ENCODE measurements at regions not wholly inside any gene's neighbourhood (a gene's known extent, or its start where the extent isn't known, plus 50 kb on each side); places are given as distances from the start of the nearest gene placed in this dataset.

- DNase-seq: peak; percentile 53
These were observed 57.0 kb upstream of the TARBP1 start for GRCh38 chr1:234535763-234536515.

GRCh38 chr1:234535218-234535617 is 56.2 kb upstream of the TARBP1 start:
- DNase-seq: no peak

GRCh38 chr1:234533975-234534876 is 55.2 kb upstream of the TARBP1 start:
- DNase-seq: peak; percentile 99

GRCh38 chr1:234533034-234533891 is 54.3 kb upstream of the TARBP1 start:
- DNase-seq: peak; percentile 89

DNA sequence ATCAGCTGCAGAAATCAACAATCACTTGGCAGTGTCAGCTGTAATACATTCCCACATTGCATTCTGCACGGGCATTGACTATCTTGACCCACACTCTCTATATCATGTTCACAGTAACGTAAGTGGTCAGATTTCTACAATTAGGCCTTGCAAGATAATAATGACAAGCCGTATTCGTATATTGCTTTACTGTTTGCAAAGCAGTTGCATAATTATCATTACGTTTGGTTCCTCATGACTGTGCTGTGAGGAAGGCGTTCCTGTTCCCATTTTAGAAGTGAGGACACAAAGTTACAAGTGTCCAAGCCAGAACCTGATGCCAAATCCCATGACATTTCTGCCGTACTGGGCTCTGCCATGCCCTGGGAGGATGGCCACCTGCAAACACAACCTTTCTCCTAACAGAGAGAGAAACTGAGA is 53.5 kb upstream of the TARBP1 start:
- no peak for DNase-seq

DNA sequence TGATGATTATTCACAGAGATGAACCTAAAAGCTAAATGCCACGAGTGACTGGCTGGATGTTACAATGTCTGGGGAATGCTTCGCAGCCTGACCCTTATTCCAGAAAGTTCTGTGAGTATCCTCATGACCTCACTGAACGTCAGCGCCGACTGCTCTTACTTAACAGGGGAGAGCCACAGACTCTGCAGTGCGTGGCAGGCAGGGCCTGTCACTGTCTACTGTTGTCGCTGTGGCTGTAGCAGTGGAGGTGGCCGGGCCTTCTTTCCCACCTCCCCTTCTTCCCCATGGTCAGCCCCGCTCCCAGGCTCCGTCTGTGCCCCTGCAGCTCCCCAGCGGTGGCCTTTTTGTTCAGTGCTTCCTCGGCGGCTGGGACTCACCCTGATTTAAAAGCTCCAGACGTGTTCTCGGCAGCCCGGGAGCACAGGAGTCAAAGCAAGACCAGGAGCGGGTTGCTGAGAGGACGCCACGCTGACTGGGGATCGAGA is 52.2 kb upstream of the TARBP1 start:
- no peak for DNase-seq

DNA sequence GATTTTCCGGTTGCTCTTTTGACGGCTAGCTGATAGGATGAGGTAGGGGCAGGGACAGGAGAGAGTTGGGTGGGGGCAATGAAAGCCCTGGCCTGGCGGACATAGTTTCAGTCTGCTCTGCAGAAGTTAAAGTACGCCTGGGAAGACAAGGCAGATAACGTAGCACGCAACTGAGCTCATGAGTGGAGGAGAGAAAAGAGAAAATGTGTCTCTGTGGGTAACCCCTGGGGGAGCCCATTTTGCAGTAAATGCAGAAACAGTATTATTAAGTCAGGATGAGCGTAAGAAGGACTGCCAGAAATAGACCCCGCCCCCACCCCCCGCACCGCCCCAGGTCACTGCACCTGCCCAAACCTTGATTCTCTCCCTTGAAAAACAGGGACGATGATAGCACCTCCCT is 51.7 kb upstream of the TARBP1 start:
- no peak for DNase-seq

DNA sequence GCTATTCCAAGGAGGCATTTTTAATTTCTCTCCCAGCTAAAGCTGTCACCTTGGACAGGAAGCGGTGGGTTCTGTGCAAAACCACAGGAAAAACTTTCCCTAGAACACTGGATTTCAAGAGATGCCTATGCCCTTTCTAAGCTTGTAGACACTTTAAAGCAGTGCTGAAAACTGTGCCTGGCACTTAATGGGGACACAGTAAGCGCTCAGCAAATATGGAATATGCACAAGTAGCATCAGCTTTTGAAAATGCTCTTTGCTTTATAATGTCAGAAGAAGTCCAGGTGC is 50.9 kb upstream of the TARBP1 start:
- DNase-seq: no peak

DNA sequence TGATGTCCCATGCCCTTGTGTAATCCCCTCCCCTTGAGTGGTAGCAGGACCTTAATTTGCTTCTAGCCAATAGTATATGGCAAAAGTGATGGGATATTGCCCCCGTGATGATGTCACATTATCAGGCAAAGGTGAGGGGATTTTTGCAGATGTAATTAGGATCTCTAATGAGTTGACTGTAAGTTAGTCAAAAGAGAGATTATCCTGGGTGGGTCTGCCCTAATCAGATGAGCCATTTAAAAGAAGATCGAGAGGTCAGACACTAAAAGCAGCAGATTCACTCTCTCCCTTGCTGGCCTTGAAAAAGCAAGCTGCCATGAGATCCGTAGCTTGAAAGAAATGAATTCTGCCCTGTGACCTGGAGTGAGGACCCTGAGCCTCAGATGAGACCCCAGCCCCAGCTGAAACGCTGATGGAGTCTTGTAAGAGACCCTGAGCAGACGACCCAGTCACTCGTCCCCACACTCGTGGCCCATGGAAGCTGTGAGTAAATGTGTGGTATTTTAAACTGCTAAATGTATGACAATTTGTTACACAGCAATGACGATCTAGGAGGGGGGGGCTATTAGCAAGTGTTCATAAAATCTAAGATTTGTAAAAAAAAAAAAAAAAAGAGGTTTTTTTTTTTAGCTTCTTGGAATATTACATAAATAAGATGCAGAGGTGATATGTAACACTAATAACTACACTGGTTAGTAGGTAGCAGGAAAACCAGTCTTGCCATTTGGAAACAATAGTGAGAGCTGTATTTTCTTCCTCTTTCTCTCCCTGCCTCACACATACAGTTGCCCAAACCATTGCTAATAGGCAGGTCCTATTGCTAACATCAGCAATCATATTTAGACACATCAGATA is 50.3 kb upstream of the TARBP1 start:
- DNase-seq: no peak
